HFFc6 (cell line): ENCODE measurements at regions not wholly inside any gene's neighbourhood (a gene's known extent, or its start where the extent isn't known, plus 50 kb on each side); places are given as distances from the start of the nearest gene placed in this dataset.
"Not testable (repeated sequence)": the region's sequence is repeated elsewhere in the genome, so short reads cannot be mapped to it uniquely, and the experiment has no call there.

ENCODE experiments used
- DNase-seq: peaks from one replicate; pipeline ENCODE4 v3.0.0-alpha.2; 2018
- H3K27ac Mint-ChIP-seq: 2 replicates; pipeline ENCODE4 v1.8.0; 2020; ENCODE audit warnings: mild to moderate bottlenecking, mixed read lengths
- H3K27me3 Mint-ChIP-seq: 2 replicates; pipeline ENCODE4 v1.8.0; 2021; ENCODE audit warnings: mild to moderate bottlenecking, moderate library complexity, mixed read lengths; ENCODE audit not compliant: insufficient read depth
- H3K36me3 Mint-ChIP-seq: 2 replicates; pipeline ENCODE4 v1.8.0; 2021; ENCODE audit warnings: low read depth, mixed read lengths
- H3K4me1 Mint-ChIP-seq: 2 replicates; pipeline ENCODE4 v1.8.0; 2020; ENCODE audit warnings: low read depth, mixed read lengths
- H3K4me3 Mint-ChIP-seq: 2 replicates; pipeline ENCODE4 v1.8.0; 2020; ENCODE audit warnings: mild to moderate bottlenecking, moderate library complexity, mixed read lengths
- H3K9me3 Mint-ChIP-seq: 2 replicates; pipeline ENCODE4 v1.8.0; 2020; ENCODE audit warnings: mild to moderate bottlenecking, mixed read lengths
- TF ChIP-seq, protein P1 (sequence below): fragments of 200-600 bp; sonication (generic); IDR thresholded peaks from 2 replicates; pipeline ENCODE4 v1.5.0; 2021; ENCODE audit warnings: antibody characterized with exemption, mild to moderate bottlenecking

DNA sequence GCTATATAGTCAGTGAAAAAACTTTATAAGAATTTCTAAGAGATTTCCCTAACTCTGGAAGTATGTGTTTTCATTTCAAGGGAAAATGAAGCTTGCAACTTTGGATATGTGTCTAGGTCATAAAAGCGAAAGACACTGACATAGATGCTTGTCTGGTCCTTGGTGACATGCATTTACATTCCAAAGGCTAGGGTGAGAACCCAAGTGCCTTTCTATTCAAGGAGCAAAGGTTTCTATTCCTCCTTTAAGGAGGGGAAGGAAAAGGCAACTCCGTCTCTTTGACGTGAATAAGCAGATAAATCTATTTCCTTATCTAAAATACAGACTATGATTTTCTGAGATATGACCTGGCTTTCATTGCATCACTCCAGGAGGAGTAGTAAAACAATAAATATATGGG is 261.1 kb downstream of the CDH7 start:
- no peak for DNase-seq
- Mint-ChIP-seq H3K4me1 (no peaks in the 10 kb centered on the region), H3K27me3 (no peaks in the 10 kb centered on the region), H3K9me3 (peaks cover 27% of the 10 kb centered on the region), H3K27ac (no peak overlapping the region), H3K36me3 (0 out of 2 replicates have a peak, but pooled peaks cover 4% of the 10 kb centered on the region), H3K4me3 (no peak overlapping the region)
- TF ChIP-seq, protein P1, sequence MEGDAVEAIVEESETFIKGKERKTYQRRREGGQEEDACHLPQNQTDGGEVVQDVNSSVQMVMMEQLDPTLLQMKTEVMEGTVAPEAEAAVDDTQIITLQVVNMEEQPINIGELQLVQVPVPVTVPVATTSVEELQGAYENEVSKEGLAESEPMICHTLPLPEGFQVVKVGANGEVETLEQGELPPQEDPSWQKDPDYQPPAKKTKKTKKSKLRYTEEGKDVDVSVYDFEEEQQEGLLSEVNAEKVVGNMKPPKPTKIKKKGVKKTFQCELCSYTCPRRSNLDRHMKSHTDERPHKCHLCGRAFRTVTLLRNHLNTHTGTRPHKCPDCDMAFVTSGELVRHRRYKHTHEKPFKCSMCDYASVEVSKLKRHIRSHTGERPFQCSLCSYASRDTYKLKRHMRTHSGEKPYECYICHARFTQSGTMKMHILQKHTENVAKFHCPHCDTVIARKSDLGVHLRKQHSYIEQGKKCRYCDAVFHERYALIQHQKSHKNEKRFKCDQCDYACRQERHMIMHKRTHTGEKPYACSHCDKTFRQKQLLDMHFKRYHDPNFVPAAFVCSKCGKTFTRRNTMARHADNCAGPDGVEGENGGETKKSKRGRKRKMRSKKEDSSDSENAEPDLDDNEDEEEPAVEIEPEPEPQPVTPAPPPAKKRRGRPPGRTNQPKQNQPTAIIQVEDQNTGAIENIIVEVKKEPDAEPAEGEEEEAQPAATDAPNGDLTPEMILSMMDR: no peak

DNA sequence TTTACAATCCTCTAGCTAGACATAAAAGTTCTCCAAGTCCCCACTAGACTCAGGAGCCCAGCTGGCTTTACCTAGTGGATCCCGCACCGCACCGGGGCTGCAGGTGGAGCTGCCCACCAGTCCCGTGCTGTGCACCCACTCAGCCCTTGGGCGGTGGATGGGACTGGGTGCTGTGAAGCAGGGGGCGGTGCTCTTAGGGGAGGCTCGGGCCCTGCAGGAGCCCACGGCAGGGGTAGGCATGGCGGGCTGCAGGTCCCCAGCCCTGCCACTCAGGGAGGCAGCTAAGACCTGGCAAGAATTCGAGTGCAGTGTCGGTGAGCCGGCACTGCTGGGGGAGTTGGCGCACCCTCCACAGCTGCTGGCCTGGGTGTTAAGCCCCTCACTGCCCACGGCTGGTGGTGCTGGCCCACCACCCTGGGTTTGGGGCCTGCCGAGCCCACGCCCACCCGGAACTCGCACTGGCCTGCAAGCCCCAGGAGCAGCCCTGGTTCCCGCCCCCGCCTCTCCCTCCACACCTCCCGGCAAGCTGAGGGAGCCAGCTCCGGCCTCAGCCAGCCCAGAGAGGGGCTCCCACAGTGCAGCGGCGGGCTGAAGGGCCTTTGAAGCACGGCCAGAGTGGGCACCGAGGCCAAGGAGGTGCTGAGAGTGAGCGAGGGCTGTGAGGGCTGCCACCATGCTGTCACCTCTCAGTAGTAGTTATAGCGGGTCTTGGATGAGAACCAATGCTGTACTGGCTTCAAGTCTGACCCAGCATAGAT is 255.2 kb downstream of the CDH7 start:
- no peak for DNase-seq
- Mint-ChIP-seq H3K4me1 (no peaks in the 10 kb centered on the region), H3K9me3 (peaks cover 53% of the 10 kb centered on the region), H3K4me3 (no peak overlapping the region), H3K36me3 (no peaks in the 10 kb centered on the region), H3K27ac (no peak overlapping the region), H3K27me3 (no peaks in the 10 kb centered on the region)
- TF ChIP-seq, protein P1: no peak

DNA sequence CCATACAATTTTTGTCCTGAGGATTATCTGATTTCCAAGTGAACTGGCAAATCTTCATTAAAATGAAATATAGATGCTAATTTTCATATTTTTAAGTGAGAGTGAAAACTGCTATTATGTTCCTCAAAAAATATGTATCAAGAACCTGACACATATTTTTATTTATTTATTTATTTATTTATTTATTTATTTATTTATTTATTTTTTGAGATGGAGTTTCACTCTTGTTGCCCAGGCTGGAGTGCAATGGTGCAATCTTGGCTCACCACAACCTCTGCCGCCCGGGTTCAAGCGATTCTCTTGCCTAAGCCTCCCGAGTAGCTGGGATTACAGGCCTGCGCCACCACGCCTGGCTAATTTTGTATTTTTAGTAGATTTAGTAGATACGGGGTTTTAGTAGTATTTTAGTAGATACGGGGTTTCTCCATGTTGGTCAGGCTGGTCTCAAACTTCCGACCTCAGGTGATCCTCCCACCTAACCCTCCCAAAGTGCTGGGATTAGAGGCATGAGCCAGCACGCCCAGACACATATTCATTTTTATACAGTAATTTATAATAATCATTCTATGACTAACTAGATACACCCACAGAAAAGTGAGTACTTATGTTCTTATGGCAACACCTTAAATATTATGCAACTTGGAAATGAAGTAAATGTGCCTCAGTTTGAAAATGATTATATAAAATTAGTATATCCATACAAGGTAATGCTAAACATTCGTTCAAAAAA is 248.3 kb downstream of the CDH7 start:
- not testable (repeated sequence) for H3K4me3 Mint-ChIP-seq, H3K27me3 Mint-ChIP-seq, H3K4me1 Mint-ChIP-seq, H3K36me3 Mint-ChIP-seq, DNase-seq, H3K27ac Mint-ChIP-seq
- H3K9me3 Mint-ChIP-seq: peaks cover 46% of the 10 kb centered on the region

DNA sequence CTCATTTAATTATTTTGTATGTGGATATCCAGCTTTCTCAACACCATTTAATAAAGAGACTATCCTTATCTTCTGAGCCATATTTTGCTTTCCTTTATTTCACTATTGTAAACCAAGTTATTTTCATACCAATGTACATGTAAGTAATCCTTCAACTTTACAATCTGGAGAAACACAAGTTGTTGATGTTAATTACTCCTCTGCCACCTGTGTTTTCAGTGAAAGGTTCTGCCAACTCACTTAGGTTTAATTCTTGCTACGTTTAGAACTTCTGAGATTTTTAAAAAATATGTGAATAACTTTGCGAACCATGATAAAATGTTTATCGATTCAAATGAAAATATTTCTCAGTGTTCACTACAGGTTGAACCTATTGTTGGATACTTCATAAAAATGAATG is 244.4 kb downstream of the CDH7 start:
- TF ChIP-seq, protein P1: no peak
- Mint-ChIP-seq H3K27me3 (peaks cover 1% of the 10 kb centered on the region; the same call in 1 of the 2 replicates), H3K4me3 (no peak overlapping the region), H3K4me1 (no peaks in the 10 kb centered on the region), H3K36me3 (no peaks in the 10 kb centered on the region), H3K9me3 (peaks cover 33% of the 10 kb centered on the region), H3K27ac (no peak overlapping the region)
- no peak for DNase-seq

DNA sequence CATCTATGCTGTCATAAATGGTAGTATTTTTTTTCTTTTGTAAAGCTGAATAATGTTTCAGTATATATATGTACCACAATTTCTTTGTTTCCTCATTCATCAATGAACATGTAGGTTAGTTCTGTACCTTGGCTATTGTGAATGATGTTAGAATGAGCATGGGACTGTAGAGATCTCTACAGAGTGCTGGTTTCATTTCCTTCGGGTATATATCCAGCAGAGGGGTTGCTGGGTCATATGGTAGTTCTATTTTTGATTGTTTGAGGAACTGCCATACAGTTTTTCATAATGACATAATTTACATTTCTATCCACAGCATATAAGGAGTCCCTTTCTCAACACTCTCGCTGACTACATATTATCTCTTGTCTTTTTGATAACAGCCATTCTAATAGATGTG is 243.5 kb downstream of the CDH7 start:
- H3K27ac Mint-ChIP-seq: no peak overlapping the region
- H3K27me3 Mint-ChIP-seq: peaks cover 1% of the 10 kb centered on the region; the same call in 1 of the 2 replicates
- H3K9me3 Mint-ChIP-seq: peaks cover 39% of the 10 kb centered on the region
- no peaks in the 10 kb centered on the region for H3K36me3 Mint-ChIP-seq
- H3K4me1 Mint-ChIP-seq: no peaks in the 10 kb centered on the region
- no peak overlapping the region for H3K4me3 Mint-ChIP-seq
- TF ChIP-seq, protein P1: no peak
- DNase-seq: no peak
